Neuron (in vitro differentiated cells): ENCODE measurements at regions not wholly inside any gene's neighbourhood (a gene's known extent, or its start where the extent isn't known, plus 50 kb on each side); places are given as distances from the start of the nearest gene placed in this dataset.

ENCODE experiments used
- H2AFZ ChIP-seq: one replicate; pipeline ENCODE4 v1.6.1; 2013; ENCODE audit warnings: low read depth, mild to moderate bottlenecking, inconsistent platforms, low read length, moderate library complexity
- H3K27me3 ChIP-seq: one replicate; pipeline ENCODE4 v1.6.1; 2013; ENCODE audit warnings: low read length; ENCODE audit not compliant: insufficient read depth
- H3K36me3 ChIP-seq: one replicate; pipeline ENCODE4 v1.6.1; 2013; ENCODE audit warnings: low read length; ENCODE audit not compliant: insufficient read depth
- H3K4me1 ChIP-seq: one replicate; pipeline ENCODE4 v1.6.1; 2013; ENCODE audit warnings: low read length; ENCODE audit not compliant: insufficient read depth
- H3K4me3 ChIP-seq: 2 replicates; pipeline ENCODE4 v1.5.1; 2013; ENCODE audit warnings: mild to moderate bottlenecking, low read length, moderate library complexity
- H3K9me3 ChIP-seq: one replicate; pipeline ENCODE4 v1.6.1; 2013; ENCODE audit warnings: low read length

- peaks cover 10% of the 10 kb centered on the region for H3K4me1 ChIP-seq
- peaks cover 4% of the 10 kb centered on the region for H3K9me3 ChIP-seq
- H2AFZ ChIP-seq = no peak overlapping the region
- no peak overlapping the region for H3K4me3 ChIP-seq
- H3K27me3 ChIP-seq = no peaks in the 10 kb centered on the region
- H3K36me3 ChIP-seq = no peaks in the 10 kb centered on the region
These were observed 510.9 kb upstream of the ZNF608 start for GRCh38 chr5:125257057-125257972.

DNA sequence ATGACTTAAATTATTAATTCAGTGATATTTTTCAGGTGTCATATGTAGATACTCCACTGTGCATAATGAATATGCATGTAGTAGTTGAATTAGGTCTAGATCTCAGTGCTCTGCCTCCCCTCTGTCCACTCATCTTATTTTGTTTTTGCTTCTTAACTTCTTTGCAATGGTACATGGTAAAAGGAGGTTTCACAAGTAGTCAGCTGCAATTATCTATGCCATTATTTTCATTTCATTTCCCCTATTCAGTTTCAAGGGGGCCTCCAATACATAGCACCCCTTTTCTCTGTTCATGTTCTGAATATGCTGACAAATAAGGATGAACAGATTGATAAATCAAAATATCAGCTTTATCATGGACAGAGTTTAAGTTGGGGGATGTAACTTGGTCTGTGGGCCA lies 511.6 kb upstream of the ZNF608 start:
- Histone ChIP-seq H2AFZ (no peak overlapping the region), H3K4me1 (peaks cover 10% of the 10 kb centered on the region), H3K9me3 (peaks cover 4% of the 10 kb centered on the region), H3K27me3 (no peaks in the 10 kb centered on the region), H3K36me3 (no peaks in the 10 kb centered on the region), H3K4me3 (no peak overlapping the region)

- no peaks in the 10 kb centered on the region for H3K27me3 ChIP-seq
- peaks cover 10% of the 10 kb centered on the region for H3K4me1 ChIP-seq
- no peak overlapping the region for H3K4me3 ChIP-seq
- H3K36me3 ChIP-seq = no peaks in the 10 kb centered on the region
- H2AFZ ChIP-seq = no peak overlapping the region
- no peaks in the 10 kb centered on the region for H3K9me3 ChIP-seq
These were observed 512.2 kb upstream of the ZNF608 start for GRCh38 chr5:125258615-125259014.

DNA sequence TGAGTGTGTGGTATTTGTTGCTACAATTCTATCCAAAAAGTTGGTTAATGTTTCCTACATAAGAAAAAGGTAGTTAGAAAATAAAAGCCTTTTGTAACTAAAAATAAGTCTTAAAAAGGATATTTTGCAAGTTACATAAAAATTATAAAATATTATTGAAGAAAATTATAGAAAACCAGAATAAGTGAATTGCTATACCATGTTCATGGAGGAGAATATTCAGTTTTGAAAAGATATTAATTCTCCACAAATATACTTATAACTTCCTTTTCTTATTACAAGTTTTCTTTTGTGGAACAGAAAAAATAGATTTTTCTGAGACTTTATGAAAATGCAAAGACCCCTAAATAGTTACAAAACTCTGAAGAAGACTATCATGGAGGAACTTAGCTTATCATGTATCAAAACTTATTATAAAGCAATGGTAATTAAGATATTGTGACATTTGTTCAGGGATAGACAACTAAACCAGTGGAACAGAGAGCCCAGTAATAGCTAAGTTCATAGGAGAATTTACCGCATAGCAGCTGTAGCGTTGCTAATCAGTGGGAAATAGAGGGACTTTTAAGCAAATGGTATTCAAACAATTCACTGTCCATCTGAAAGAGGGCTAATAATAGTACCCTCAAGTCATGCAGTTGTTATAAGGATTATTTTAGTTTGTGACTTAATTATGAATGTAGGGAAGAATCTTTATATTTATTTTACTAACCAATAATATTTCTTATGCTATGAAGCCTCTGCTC lies 515.2 kb upstream of the ZNF608 start:
- Histone ChIP-seq H3K4me1 (peaks cover 10% of the 10 kb centered on the region), H3K9me3 (no peaks in the 10 kb centered on the region), H3K36me3 (no peaks in the 10 kb centered on the region)

DNA sequence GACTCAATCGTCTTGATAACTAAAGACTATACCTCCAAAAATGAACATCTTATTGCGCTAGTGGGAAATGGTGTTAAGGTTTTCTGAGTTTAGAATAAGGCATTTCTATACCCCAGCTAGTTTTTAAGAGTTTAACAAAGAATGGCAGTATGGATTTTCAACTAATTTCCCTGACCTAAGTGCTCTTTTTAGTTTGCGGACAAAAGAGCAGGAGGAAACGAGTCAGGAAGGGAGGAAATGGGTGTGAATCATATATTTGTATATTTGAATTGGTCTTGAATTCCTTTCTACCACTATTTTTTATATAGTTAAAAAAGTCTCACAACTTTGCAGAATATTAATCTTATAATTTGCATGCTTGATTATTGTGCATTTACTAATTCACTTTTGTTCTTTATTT lies 516.3 kb upstream of the ZNF608 start:
- Histone ChIP-seq H3K9me3 (no peaks in the 10 kb centered on the region), H3K27me3 (no peaks in the 10 kb centered on the region), H3K4me1 (no peaks in the 10 kb centered on the region), H3K36me3 (no peaks in the 10 kb centered on the region), H3K4me3 (no peak overlapping the region), H2AFZ (no peak overlapping the region)

More for the DNA sequence above, 515.2 kb upstream of the ZNF608 start:
- H3K4me3 ChIP-seq = no peak overlapping the region
- H3K27me3 ChIP-seq = no peaks in the 10 kb centered on the region
- no peak overlapping the region for H2AFZ ChIP-seq

- H3K36me3 ChIP-seq = no peaks in the 10 kb centered on the region
- H3K9me3 ChIP-seq = no peaks in the 10 kb centered on the region
- no peaks in the 10 kb centered on the region for H3K27me3 ChIP-seq
- H3K4me1 ChIP-seq = no peaks in the 10 kb centered on the region
- H3K4me3 ChIP-seq = no peak overlapping the region
- no peak overlapping the region for H2AFZ ChIP-seq
These were observed 516.9 kb upstream of the ZNF608 start for GRCh38 chr5:125263356-125263755.

DNA sequence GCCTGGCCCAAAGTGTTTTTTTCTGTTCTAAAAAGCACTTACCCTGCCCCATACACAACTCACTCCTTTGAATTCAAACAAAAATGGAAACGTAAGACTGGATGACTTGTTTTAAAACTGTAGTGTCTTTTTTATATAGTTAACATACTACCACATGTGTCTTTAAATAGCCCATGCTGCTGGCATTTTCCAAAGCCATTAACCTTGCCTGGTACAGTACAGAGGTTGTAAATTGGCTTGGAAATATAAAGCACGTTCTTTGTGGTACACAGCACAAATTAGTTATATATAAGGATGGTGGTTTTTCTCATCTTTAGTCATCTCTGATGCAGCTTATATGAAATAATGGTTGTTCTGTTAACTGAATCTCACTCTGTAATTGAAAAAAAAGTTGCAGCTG lies 519.7 kb upstream of the ZNF608 start:
- H3K36me3 ChIP-seq = no peaks in the 10 kb centered on the region
- no peak overlapping the region for H2AFZ ChIP-seq
- peaks cover 4% of the 10 kb centered on the region for H3K4me1 ChIP-seq
- no peaks in the 10 kb centered on the region for H3K9me3 ChIP-seq
- no peaks in the 10 kb centered on the region for H3K27me3 ChIP-seq
- H3K4me3 ChIP-seq = no peak overlapping the region

DNA sequence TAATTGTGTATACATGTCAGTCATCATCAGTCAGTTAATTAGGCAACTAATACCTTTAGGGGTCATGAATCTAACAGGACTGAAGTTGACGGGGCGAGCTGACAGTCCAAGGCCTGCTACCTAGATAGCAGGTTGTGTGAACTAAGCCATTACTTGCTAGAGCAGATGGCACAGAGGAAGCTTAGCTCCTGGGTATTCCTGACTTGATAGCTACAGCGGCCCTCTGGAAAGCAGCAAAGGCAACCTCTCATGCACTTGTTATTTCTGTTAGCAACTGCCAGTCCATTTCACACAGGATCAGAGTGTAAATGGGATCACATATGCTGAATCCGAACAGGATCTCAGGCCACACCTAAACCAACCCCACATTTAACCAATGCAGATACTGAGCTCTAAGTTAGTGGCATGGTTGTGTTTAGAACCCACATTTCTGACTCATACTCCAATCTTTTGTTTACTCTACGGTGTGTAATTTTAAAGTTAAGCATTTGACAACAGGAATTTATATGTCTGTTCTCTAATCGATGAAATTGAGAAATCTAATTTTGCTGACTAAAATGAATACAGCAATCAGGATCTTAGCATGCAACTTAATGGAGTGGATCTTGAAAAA lies 521.3 kb upstream of the ZNF608 start:
- H3K27me3 ChIP-seq = no peaks in the 10 kb centered on the region
- no peaks in the 10 kb centered on the region for H3K9me3 ChIP-seq
- H2AFZ ChIP-seq = no peak overlapping the region
- H3K36me3 ChIP-seq = no peaks in the 10 kb centered on the region
- H3K4me1 ChIP-seq = peaks cover 5% of the 10 kb centered on the region
- H3K4me3 ChIP-seq = no peak overlapping the region

DNA sequence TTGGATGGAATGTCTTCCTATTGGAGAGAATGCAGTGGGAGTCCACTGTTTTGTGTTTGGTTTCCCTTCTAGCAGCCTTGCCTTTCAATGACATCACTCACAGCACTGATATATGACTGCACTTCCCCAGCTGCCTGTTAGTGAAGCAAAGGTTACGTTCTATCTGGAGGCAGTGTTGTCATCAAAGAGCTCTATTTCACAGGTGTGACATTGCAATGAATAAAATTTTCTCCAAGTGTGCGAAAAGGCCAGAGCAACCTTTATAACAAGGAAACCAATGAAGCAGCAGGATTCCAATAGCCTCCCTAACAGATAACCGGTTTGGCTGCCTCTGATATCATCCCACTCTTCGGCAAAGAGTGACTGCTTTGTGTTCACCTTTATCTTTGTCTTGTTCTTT lies 523.5 kb upstream of the ZNF608 start:
- no peak overlapping the region for H2AFZ ChIP-seq
- H3K36me3 ChIP-seq = no peaks in the 10 kb centered on the region
- H3K4me1 ChIP-seq = peaks cover 17% of the 10 kb centered on the region
- no peaks in the 10 kb centered on the region for H3K9me3 ChIP-seq
- no peaks in the 10 kb centered on the region for H3K27me3 ChIP-seq
- H3K4me3 ChIP-seq = no peak overlapping the region

- Histone ChIP-seq H3K4me1 (peaks cover 38% of the 10 kb centered on the region), H2AFZ (no peak overlapping the region)
These were observed 525.9 kb upstream of the ZNF608 start for GRCh38 chr5:125272357-125272756.

GRCh38 chr5:125274211-125274610 lies 527.8 kb upstream of the ZNF608 start:
- Histone ChIP-seq H3K36me3 (no peaks in the 10 kb centered on the region), H3K27me3 (no peaks in the 10 kb centered on the region), H3K9me3 (no peaks in the 10 kb centered on the region), H2AFZ (no peak overlapping the region), H3K4me1 (peaks cover 43% of the 10 kb centered on the region), H3K4me3 (no peak overlapping the region)

More at GRCh38 chr5:125272357-125272756, 525.9 kb upstream of the ZNF608 start:
- Histone ChIP-seq H3K27me3 (no peaks in the 10 kb centered on the region), H3K36me3 (no peaks in the 10 kb centered on the region), H3K4me3 (no peak overlapping the region), H3K9me3 (no peaks in the 10 kb centered on the region)

GRCh38 chr5:125274938-125275724 lies 528.7 kb upstream of the ZNF608 start:
- Histone ChIP-seq H3K9me3 (no peaks in the 10 kb centered on the region), H3K27me3 (no peaks in the 10 kb centered on the region), H2AFZ (no peak overlapping the region), H3K36me3 (no peaks in the 10 kb centered on the region), H3K4me1 (peaks cover 39% of the 10 kb centered on the region), H3K4me3 (no peak overlapping the region)
